Suppressor macrophage treated with lipopolysaccharide for 4 hours (primary cell): ENCODE measurements at regions not wholly inside any gene's neighbourhood (a gene's known extent, or its start where the extent isn't known, plus 50 kb on each side); places are given as distances from the start of the nearest gene placed in this dataset.

Experiments
- DNase-seq: peaks from one replicate; pipeline ENCODE4 v3.0.0-alpha.2; 2020

DNA sequence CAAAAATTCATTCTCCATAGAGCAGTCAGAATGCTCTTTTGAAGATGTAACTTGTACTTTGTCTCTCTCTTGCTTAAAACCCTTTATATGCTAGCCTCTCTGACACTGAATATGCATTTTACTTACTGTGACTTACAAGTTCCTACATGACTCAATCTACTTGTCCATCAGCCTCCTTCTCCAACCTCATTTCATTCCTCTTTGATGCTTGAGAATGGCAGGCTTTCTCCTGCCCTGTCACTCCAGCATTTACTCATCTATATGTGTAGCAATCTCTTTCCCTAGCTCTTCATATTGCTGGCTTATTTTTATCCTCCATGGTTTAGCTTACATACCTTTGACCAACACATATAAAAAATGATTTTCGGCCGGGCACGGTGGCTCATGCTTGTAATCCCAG, 561.9 kb downstream of the CCER1 start:
- no peak for DNase-seq

DNA sequence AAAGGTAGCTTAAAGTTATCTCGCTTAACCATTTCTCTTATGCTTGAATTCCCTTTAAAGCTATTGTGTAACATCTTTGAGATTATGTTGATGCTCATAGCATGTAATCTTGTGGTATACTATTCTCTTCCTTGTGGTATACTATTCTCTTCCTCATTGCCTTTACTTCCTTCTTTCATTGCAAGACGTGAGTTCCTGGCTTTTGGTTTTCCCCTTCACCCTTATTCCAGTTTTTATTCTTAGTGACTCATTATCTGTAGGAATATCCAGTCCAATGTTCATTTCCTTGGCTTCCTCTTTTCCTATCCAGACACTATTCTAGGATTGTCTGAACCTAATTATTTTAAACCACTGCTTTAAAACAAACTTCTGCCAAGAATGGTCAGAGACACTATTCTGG, 564.0 kb downstream of the CCER1 start:
- DNase-seq = peak; percentile 60

- no peak for DNase-seq
These were observed 586.9 kb downstream of the CCER1 start for GRCh38 chr12:90368081-90368480.

GRCh38 chr12:90366286-90366685, 588.7 kb downstream of the CCER1 start:
- no peak for DNase-seq

DNA sequence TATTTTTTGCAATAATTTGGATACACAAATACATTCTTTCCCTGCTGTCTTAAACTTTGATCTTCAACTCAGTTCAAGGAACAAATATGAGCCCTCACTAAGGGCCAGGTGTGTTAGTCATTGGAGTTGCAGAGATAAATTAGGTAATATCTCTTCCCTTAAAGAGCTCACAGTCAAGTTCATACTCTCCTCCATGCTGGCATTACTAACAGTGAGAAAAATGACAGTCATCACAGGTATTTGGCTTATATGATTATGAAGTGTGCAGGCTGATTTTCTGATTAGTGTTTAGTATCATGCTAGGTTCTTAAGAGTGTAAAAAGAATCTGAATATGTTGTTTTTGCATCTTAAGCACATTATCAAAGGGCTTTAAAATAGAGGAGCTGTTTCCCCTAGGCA, 594.7 kb downstream of the CCER1 start:
- DNase-seq = no peak

DNA sequence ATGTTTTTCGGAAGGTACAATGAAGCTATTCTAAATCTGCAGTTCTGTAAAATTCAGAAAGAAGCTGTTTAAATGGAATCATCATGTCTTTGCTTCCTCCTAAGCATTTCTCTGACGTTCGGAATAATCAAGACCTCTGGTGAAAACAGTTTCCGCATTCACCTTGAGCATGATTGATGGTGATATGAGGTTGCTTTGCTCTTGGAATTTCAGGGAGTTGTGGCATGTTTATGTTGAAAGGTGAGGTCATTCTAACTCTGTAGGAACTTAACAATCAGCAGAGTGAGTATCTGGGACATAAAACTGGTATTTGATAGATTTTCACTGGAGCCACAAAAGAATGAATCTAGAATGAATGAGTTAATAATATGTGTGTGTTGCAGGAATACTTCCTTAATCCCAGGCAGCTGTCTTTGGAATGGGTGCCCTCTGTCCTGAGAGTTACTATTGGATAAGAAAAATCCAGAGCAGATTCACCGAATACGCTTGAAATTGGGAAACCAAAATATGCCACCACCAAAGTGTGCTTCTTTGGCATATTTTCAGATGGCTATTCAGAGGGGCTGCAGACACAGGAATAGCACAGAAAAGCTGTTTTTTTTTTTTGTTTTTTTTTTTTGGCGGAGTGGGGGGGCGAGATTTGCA, 599.1 kb downstream of the CCER1 start:
- no peak for DNase-seq

DNA sequence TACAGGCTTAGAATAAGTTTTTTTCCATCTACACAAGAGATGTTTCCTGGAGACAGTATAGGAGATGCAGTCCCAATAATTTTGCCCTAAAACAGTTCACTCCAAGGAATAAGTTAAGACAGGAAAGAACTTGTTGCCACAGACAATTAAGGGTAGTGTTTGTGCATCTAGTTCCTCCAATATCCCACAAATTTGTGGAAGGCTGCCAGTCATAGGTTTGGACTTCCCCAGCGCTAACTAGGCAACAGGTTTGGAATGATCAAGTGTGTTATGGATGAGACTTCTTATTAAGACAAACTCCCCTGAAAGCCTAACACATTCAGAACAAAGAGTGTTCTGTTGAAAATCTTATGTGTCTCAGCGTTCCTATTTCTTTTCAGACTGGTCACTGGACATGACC, 611.0 kb downstream of the CCER1 start:
- no peak for DNase-seq

DNA sequence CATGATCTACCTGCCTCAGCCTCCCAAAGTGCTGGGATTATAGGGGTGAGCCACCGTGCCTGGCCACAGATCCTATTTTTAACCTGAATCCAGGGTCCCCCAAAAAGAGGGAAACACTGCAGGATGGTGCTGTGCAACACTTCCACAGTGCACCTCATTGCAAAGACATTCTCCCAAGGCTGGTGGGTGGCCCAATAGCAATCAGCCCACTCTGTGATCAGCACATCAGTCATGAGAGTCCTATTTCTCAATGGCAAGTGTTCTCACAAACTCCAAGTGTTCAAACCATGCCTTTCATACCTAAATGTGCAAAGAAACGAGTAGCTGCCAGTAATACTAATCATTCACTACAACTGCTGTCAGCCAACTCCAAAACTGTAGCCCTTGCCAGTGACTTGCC, 612.9 kb downstream of the CCER1 start:
- DNase-seq = no peak

DNA sequence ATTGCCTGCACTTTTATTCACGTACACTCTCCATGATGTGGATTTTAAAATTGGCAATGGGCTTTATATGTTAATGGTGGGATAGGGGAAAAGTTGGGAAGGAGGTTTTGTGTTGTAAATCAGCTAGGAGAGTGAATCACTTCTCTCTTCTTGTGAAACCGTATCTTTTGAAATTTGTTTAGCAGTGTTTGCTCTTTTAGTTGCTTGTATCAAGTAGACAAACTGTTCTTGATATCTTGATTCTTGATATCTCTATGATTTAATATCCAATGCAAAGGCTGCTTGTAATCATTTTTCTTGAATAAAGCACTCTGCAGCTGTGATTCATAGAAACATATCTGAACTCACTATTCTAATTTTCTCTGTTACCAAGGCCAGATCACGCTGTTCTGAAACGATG, 615.1 kb downstream of the CCER1 start:
- DNase-seq = no peak

DNA sequence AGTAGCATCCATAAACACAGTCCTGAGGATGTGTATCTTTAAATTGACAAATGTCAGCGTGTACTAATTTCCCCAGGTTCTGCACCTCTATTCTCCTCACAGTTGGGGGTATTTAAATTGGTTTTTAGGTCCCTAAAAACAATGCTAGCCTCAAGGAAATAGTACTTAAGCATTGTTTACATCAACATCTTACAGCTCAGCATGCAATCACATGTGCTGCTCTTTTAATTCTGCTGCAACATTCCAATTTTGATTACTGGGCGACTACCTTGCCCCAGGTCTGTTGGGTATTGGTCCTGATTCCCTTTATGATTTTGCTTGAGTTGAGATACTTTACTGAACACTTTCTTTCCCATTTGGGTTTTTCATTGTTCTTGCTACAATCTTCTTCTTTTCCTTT, 616.6 kb downstream of the CCER1 start:
- DNase-seq = no peak

GRCh38 chr12:90337018-90337417, 618.0 kb downstream of the CCER1 start:
- no peak for DNase-seq

GRCh38 chr12:90335566-90335965, 619.4 kb downstream of the CCER1 start:
- peak; percentile 64 for DNase-seq

DNA sequence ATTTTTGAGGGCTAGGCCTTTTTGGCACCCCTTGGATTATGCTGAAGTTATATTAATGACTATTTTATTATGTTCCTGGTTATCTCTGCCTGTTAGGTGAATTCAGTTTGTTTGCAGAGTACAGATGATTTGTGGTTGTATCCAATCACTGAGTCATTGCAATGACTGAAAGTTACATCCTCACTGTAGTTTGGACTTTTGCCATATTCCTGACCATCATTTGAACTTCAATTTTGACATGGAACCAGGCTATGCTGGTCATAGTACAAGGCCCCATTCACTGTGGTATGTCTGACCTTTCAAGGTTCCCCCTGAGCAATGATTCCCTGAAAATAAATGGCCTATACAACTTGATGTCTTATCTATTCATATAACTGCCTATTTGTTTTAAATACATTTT, 621.0 kb downstream of the CCER1 start:
- peak; percentile 10 for DNase-seq

DNA sequence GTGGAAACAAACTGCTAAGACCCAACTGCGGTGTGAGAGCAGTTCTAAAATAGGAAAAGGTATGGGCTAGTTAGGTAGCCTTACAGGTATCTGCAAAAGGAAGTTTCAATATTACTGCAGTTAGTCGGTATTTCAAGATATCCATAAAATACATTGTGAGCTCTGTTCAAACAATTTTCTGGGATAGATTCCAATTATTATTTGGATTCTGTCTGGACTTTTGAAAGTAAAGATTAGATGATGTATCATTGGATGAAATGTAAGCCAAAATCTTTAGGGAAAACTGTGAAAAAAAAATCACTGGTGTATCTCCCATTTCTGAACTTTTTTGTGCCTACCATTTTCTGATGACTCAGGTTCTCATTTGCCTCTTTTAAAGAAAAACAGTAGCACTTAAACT, 621.6 kb downstream of the CCER1 start:
- no peak for DNase-seq

- DNase-seq = no peak
These were observed 623.2 kb downstream of the CCER1 start for GRCh38 chr12:90331821-90332220.

DNA sequence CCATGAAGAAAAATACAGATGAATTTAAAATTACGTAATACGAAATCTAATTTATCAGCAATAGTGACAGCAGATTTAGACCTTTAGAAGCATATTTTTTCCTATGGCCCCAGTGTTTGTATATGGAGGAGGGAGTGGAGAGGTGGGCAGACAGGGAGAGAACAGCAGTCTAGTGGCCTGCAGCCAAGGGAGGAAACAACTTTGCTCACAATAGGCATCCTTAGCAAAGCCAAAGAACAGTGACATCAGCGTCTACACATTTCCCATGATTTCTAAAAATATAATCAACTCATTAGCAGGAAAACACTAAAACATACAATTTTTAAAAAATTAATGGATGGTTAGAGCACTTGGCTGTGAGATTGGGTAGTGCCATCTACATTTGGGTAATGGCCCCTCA, 622.6 kb upstream of the ATP2B1 start:
- no peak for DNase-seq

DNA sequence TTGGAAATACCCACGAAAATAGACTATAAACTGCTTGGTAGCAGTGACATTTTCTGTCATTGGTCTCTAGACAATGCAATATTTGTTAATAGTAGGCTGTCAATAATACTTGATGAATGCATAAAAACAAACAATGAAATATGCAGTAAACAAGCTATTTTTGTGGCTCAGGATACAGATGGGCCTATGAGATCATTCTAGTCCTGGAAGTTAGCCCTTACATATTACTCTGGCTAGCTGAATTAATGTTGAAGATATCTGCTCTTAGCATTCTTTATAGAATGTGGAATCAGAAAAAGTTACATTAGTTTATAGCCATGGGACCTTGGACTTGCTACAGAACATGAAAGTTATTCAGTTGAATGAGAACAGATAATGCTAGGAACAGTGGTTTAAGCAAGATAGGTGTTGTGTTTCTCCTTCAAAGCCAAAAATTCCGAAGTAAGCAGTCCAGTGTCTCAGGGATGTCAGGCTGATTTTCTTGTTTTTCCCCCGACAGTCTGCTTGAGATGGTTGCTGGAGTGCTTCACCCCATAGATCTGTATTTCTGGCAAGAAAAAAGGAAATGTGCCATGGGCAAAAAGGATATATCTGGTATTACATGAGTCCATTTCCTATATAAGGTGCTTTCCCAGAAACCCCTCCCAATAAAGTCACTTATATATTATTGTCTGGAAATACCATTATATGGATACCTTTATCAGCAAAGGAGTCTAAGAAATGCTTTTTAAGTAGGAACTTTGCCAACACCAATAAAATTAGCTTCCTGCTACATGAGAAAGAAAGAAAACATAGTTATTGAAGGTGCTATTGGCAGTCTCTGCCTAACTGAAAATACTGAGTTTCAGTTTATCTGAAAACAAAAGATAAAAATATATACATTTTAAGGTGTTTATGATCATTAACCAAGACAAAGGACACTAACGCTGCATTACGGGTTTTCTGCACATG, 619.4 kb upstream of the ATP2B1 start:
- DNase-seq = no peak

GRCh38 chr12:90323217-90323616, 614.6 kb upstream of the ATP2B1 start:
- no peak for DNase-seq

GRCh38 chr12:90322006-90322405, 613.4 kb upstream of the ATP2B1 start:
- no peak for DNase-seq

DNA sequence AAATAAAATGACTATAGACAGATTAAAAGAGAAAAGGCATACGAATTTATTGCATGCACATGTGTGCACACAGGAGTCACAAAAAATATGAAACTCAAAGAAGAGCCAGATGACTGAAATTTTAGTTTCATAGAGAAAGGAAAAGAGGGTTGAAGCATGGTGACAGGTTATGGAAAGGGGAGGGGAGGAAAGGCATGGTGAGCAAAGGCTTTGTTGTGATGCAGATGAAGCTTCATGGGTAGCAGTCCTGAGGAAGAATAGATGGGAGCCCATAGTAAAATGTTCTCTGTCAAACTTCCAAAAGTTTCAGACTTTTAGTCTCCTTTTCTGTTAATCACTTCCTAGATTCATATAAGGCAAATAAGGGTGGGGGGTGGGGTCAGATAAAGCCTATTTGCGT, 612.7 kb upstream of the ATP2B1 start:
- no peak for DNase-seq

DNA sequence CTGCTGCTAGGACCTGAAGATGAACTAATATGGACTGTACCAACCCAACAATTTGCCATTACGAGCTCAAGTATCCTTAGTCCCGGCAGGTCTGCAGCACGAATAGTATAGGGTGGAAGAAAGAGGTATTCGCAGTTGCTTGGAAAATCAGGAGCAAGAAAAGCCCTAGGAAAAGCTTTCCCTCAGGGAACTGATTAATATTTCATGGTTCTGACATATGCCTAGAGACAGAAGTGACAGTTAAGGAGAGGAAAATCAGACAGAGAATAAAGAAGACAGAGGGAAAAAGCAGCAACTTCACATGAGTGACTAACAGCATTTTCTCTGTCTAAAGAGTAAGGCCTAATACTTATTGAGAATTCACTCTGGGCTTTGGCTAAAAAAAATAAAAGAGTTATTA, 602.9 kb upstream of the ATP2B1 start:
- DNase-seq = no peak

DNA sequence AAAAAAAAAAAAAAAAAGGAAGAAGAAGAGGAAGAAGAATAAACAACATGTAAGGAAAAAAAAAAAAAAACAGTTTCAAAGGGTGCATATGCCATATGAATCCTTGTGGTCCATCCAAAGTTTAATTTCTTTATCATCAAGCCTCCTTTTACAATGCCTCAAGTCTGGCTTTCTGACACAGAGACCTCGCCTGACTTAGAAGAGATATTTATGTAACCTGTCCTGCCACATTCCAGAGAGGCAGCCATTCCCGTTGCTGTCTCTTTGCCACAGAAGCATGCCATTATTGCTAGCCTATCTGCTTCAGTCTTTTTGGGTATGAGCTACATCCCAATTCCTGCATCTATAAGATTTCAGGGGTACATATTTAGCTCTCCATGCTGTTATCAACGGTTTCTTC, 596.7 kb upstream of the ATP2B1 start:
- DNase-seq = no peak

DNA sequence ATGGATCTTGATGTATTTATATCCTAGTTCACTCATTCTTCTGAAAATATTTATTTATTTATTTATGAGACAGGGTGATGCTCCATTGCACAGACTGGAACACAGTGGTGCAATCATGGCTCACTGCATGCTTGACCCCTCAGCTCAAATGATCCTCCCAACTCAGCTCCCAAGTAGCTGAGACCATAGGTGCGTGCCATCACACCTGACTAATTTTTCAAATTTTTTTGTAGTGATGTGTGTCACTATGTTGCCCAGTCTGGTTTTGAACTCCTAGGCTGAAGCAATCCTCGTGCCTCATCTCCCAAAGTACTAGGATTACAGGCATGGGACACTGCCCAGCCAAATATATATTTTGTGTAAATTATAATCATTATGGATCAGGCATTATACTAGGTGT, 595.6 kb upstream of the ATP2B1 start:
- DNase-seq = no peak

DNA sequence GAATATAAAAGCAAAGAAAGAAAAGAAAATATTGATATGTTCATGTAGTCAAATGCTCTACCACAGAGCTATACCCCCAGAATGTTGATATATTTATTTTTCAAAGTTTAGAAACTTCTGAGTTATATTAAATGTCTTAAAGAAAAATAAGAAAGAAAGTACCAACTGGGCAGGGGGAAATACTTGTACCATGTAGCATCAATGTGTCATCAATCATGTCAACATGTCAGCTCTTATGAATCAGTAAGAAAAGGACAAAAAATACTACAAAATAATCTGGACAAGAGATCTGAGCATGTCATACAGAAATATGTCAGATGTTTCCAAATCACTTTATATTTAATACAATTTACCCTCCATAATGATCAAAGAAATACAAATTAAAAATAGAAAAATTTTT, 595.1 kb upstream of the ATP2B1 start:
- DNase-seq = no peak
